Activated CD4-positive, alpha-beta T cell treated with anti-CD3 and anti-CD28 coated beads for 1 hour (primary cell): ENCODE measurements at regions not wholly inside any gene's neighbourhood (a gene's known extent, or its start where the extent isn't known, plus 50 kb on each side); places are given as distances from the start of the nearest gene placed in this dataset.
"Not testable (repeated sequence)": the region's sequence is repeated elsewhere in the genome, so short reads cannot be mapped to it uniquely, and the experiment has no call there.

Source experiments
- DNase-seq: peaks from one replicate; pipeline ENCODE4 v3.0.0-alpha.2; 2020

- DNase-seq, result no peak
These were observed 555.9 kb downstream of the INSC start for GRCh38 chr11:15670520-15671070.

- no peak for DNase-seq
These were observed 556.5 kb downstream of the INSC start for GRCh38 chr11:15671216-15671615.

GRCh38 chr11:15672825-15673224 is 558.1 kb downstream of the INSC start:
- no peak for DNase-seq

GRCh38 chr11:15673408-15673831 is 558.7 kb downstream of the INSC start:
- no peak for DNase-seq

DNA sequence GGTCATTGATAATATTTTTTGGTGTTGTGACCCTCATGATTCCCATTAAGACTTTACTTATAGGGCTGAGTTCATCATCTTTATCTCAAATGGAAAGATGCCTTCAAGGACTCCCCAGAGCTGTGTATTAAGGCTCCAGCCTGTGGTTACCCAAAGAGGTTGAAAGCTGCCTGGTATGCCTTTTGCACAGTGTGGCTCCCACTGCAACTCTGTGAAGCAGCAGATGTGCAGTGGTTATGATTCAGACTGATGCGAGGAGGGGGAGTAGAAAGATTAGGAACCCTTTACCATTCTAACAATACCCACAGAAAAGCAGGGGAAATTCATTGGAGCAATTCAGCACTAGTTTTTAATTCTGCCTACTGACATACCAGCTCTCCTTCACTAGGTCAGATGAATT is 560.0 kb downstream of the INSC start:
- no peak for DNase-seq

- DNase-seq, result no peak
These were observed 561.0 kb downstream of the INSC start for GRCh38 chr11:15675683-15676082.

DNA sequence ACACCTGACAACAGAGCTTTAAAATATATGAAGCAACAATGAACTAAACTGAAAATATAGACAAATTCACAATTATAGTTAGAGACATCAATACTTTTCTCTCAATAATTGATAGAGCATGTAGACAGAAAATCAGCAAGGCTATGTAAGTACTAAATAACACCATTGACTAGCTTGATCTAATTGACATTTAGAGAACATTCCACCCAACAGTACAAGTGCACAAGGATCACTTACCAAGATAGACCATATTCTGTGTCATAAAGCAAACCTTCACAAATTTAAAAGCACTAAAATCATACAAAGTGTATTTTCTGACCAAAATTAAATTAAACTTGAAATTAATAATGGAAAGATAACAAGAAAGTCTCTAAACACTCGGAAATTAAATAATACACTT is 562.5 kb downstream of the INSC start:
- DNase-seq, result no peak

- no peak for DNase-seq
These were observed 568.8 kb downstream of the INSC start for GRCh38 chr11:15683528-15683927.

DNA sequence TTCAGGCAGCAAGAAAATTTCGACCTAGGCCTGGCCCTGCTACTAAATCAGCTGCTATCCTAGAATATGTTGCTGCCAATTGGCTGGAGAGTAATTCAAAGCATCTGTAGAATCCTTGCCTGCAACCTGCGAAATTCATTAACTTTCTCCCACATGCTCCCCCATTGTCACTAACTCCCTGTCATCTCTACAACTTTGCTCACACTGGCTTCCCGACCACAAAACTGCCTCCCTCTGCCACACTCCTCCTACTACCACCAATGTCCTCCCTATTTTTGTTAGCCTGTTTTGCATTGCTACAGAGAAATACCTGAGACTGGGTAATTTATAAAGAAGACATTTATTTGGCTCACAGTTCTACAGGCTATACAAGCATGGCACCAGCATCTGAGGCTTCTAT is 570.6 kb downstream of the INSC start:
- DNase-seq, result no peak

DNA sequence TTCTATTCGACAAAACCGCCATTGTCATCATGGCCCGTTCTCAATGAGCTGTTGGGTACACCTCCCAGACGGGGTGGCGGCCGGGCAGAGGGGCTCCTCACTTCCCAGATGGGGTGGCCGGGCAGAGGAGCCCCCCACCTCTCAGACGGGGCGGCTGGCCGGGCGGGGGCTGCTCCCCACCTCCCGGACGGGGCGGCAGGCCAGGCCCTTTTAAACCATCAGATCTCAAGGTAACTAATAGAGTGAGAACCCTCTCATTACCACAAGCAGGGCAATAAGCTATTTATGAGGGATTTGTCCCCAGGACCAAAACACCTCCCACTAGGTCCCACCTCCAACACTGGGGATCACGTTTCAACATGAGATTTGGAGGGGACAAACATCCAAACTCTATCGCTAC is 571.5 kb downstream of the INSC start:
- not testable (repeated sequence) for DNase-seq

DNA sequence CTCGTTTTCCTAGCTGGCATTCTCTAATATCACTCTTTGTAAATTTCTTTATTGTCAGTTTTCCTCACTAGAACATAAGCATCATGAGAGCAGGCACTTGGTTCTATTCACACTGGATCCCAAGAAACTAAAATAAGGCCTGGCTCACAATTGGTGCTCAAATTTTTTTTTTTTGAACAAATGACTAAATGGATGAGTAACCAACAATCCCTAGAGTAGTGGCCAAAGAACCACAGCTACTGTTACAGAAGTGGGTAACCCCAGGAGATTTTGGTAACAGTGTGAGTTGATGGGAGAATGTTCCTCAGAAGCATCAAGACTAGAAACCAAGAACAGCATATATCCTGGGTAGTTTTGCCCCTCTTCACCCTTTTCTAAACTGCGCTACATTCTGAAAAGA is 572.6 kb downstream of the INSC start:
- no peak for DNase-seq

DNA sequence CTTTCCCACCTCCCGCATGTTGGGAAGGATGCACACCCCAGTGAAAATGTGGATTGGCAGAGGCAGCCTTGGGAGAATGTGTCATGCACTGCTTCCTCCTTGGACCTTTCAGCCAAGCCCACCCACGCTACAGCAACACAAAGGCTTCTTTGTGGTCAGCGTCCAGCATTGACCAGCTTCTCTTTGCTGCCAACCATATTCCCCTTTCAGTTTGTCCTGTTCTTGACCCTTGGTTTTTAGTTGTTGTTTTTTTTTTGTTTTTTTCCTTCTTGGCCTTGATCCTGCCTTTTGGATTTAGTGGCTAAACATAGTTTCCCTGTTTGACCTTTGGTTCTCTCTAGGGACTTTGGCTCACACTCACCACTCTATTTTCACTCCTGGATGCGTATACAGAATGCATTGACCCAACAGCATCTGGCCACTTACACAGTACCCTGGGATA is 573.6 kb downstream of the INSC start:
- DNase-seq, result no peak

GRCh38 chr11:15690320-15690719 is 575.6 kb downstream of the INSC start:
- DNase-seq, result no peak

GRCh38 chr11:15692739-15693138 is 578.0 kb downstream of the INSC start:
- no peak for DNase-seq

GRCh38 chr11:15695096-15695721 is 580.5 kb downstream of the INSC start:
- DNase-seq, result no peak

GRCh38 chr11:15696069-15696468 is 581.3 kb downstream of the INSC start:
- no peak for DNase-seq

GRCh38 chr11:15697437-15698236 is 582.9 kb downstream of the INSC start:
- no peak for DNase-seq

GRCh38 chr11:15698855-15699254 is 584.1 kb downstream of the INSC start:
- no peak for DNase-seq

DNA sequence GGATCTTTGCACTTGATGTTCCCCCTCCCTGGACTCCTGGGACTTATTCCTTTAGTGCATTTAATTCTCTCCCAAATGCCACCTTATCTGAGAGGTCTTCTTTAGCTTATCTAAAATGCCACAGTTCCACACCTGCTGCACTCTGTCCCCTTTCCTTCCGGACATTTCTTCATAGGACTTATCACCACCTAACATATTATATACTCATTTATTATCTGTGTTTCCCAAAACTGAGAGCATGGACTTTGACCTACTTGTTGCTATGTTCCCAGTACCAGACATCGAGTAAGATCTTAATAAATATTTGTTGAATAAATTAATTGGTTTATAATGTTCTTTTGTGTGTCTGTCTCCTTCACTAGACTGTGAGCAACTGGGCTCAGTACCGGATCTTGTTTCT is 585.3 kb downstream of the INSC start:
- DNase-seq, result no peak

GRCh38 chr11:15700456-15700855 is 585.7 kb downstream of the INSC start:
- no peak for DNase-seq

GRCh38 chr11:15704064-15704463 is 589.3 kb downstream of the INSC start:
- no peak for DNase-seq

- no peak for DNase-seq
These were observed 589.8 kb downstream of the INSC start for GRCh38 chr11:15704556-15704955.

- no peak for DNase-seq
These were observed 591.2 kb downstream of the INSC start for GRCh38 chr11:15705891-15706290.

DNA sequence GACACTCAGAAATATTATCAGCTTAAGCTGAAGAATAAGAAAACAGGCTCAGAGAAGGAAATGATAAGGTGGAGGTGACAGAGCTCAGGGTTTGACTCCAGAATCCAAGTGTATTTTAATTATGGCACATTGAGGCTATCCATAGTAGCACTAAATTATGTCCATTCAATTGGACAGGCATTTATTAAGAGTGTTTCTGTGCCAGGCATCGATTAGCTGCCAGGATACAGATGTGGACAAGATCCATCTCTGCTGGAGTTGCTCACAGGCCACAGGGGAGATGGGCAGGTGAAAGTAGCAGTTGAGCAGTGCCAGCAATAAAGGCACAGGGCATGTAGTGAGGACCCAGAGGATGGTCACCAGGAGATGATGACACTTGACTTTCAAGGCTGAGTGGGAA is 592.5 kb downstream of the INSC start:
- DNase-seq, result no peak
